IgD-negative memory B cell (primary cell): ENCODE measurements at regions not wholly inside any gene's neighbourhood (a gene's known extent, or its start where the extent isn't known, plus 50 kb on each side); places are given as distances from the start of the nearest gene placed in this dataset.

ENCODE experiments used
- H3K27ac Mint-ChIP-seq, 3 donors: one replicate each; pipeline ENCODE4 v1.8.0; 2020 to 2022; ENCODE audit warnings: mild to moderate bottlenecking in 3 of 3, mixed read lengths in 3 of 3, moderate library complexity in 1 of 3
- H3K27me3 Mint-ChIP-seq: one replicate; pipeline ENCODE4 v1.8.0; 2021; ENCODE audit warnings: mixed read lengths
- H3K36me3 Mint-ChIP-seq: one replicate; pipeline ENCODE4 v1.8.0; 2020; ENCODE audit warnings: mild to moderate bottlenecking, mixed read lengths
- H3K4me1 Mint-ChIP-seq, 3 donors: one replicate each; pipeline ENCODE4 v1.8.0; 2020 to 2022; ENCODE audit warnings: mixed read lengths in 3 of 3, mild to moderate bottlenecking in 1 of 3
- H3K4me3 Mint-ChIP-seq, 4 donors: one replicate each; pipeline ENCODE4 v1.8.0; 2020 to 2022; ENCODE audit warnings: mild to moderate bottlenecking in 4 of 4, mixed read lengths in 4 of 4, moderate library complexity in 3 of 4
- H3K9me3 Mint-ChIP-seq, 3 donors: one replicate each; pipeline ENCODE4 v1.8.0; 2020 to 2021; ENCODE audit warnings: mixed read lengths in 3 of 3, mild to moderate bottlenecking in 1 of 3

- no peaks in the 10 kb centered on the region for H3K36me3 Mint-ChIP-seq
- H3K9me3 Mint-ChIP-seq: peaks cover 0 to 4% (median 2%) of the 10 kb centered on the region in 3 donors
- H3K4me3 Mint-ChIP-seq: no peak overlapping the region
- H3K27me3 Mint-ChIP-seq: peaks cover 10% of the 10 kb centered on the region
- H3K27ac Mint-ChIP-seq: no peak overlapping the region
- peaks cover 4 to 12% (median 6%) of the 10 kb centered on the region in 3 donors for H3K4me1 Mint-ChIP-seq
Measured at GRCh38 chr4:13980317-13981310, 353.1 kb upstream of the BOD1L1 start.

- Mint-ChIP-seq H3K9me3 (peaks cover 0 to 4% (median 2%) of the 10 kb centered on the region in 3 donors), H3K4me1 (peaks cover 4 to 12% (median 6%) of the 10 kb centered on the region in 3 donors), H3K27ac (no peak overlapping the region), H3K36me3 (no peaks in the 10 kb centered on the region), H3K27me3 (peaks cover 10% of the 10 kb centered on the region), H3K4me3 (no peak overlapping the region)
Measured at GRCh38 chr4:13981499-13981898, 354.0 kb upstream of the BOD1L1 start.

GRCh38 chr4:13982010-13982409, 354.5 kb upstream of the BOD1L1 start:
- Mint-ChIP-seq H3K36me3 (no peaks in the 10 kb centered on the region), H3K27me3 (peaks cover 10% of the 10 kb centered on the region), H3K4me1 (peaks cover 4 to 12% (median 6%) of the 10 kb centered on the region in 3 donors), H3K9me3 (peaks cover 0 to 2% (median under 1%) of the 10 kb centered on the region in 3 donors), H3K4me3 (no peak overlapping the region), H3K27ac (no peak overlapping the region)

GRCh38 chr4:13983189-13983790, 355.8 kb upstream of the BOD1L1 start:
- Mint-ChIP-seq H3K4me1 (peaks cover 4 to 12% (median 6%) of the 10 kb centered on the region in 3 donors), H3K27ac (no peak overlapping the region), H3K4me3 (no peak overlapping the region), H3K36me3 (no peaks in the 10 kb centered on the region), H3K9me3 (no peaks in the 10 kb centered on the region), H3K27me3 (peaks cover 10% of the 10 kb centered on the region)

GRCh38 chr4:13984991-13985800, 357.7 kb upstream of the BOD1L1 start:
- Mint-ChIP-seq H3K27ac (peak overlapping the region in 1 of 3 donors; percentile 8), H3K36me3 (no peaks in the 10 kb centered on the region), H3K9me3 (no peaks in the 10 kb centered on the region), H3K4me1 (peaks cover 4 to 12% (median 6%) of the 10 kb centered on the region in 3 donors), H3K4me3 (no peak overlapping the region), H3K27me3 (peaks cover 10% of the 10 kb centered on the region)

GRCh38 chr4:13985837-13986236, 358.3 kb upstream of the BOD1L1 start:
- Mint-ChIP-seq H3K27me3 (peaks cover 10% of the 10 kb centered on the region), H3K9me3 (no peaks in the 10 kb centered on the region), H3K36me3 (no peaks in the 10 kb centered on the region), H3K4me3 (no peak overlapping the region), H3K4me1 (peaks cover 4 to 12% (median 6%) of the 10 kb centered on the region in 3 donors), H3K27ac (peak overlapping the region in 1 of 3 donors; percentile 18)

GRCh38 chr4:13986548-13986947, 359.0 kb upstream of the BOD1L1 start:
- H3K27ac Mint-ChIP-seq: peak overlapping the region in 1 of 3 donors; percentile 18
- H3K4me1 Mint-ChIP-seq: peaks cover 4 to 12% (median 6%) of the 10 kb centered on the region in 3 donors
- H3K9me3 Mint-ChIP-seq: no peaks in the 10 kb centered on the region
- no peak overlapping the region for H3K4me3 Mint-ChIP-seq
- no peaks in the 10 kb centered on the region for H3K36me3 Mint-ChIP-seq
- H3K27me3 Mint-ChIP-seq: peaks cover 8% of the 10 kb centered on the region

- H3K36me3 Mint-ChIP-seq: no peaks in the 10 kb centered on the region
Measured at GRCh38 chr4:13988353-13989305, 361.1 kb upstream of the BOD1L1 start.

GRCh38 chr4:13989501-13989900, 362.0 kb upstream of the BOD1L1 start:
- H3K9me3 Mint-ChIP-seq: no peaks in the 10 kb centered on the region
- H3K4me3 Mint-ChIP-seq: no peak overlapping the region
- no peak overlapping the region for H3K27ac Mint-ChIP-seq
- no peaks in the 10 kb centered on the region for H3K36me3 Mint-ChIP-seq
- H3K27me3 Mint-ChIP-seq: no peaks in the 10 kb centered on the region
- H3K4me1 Mint-ChIP-seq: peaks cover 0 to 1% (median 0%) of the 10 kb centered on the region in 3 donors

More at GRCh38 chr4:13988353-13989305, 361.1 kb upstream of the BOD1L1 start:
- Mint-ChIP-seq H3K4me3 (no peak overlapping the region), H3K27me3 (peaks cover 4% of the 10 kb centered on the region), H3K4me1 (peaks cover 0 to 3% (median 1%) of the 10 kb centered on the region in 3 donors), H3K27ac (no peak overlapping the region), H3K9me3 (no peaks in the 10 kb centered on the region)

GRCh38 chr4:13990596-13991589, 363.4 kb upstream of the BOD1L1 start:
- Mint-ChIP-seq H3K4me1 (no peaks in the 10 kb centered on the region), H3K9me3 (no peaks in the 10 kb centered on the region), H3K27ac (no peak overlapping the region), H3K27me3 (no peaks in the 10 kb centered on the region), H3K4me3 (no peak overlapping the region), H3K36me3 (no peaks in the 10 kb centered on the region)

GRCh38 chr4:13992041-13992440, 364.5 kb upstream of the BOD1L1 start:
- Mint-ChIP-seq H3K27ac (no peak overlapping the region), H3K9me3 (no peaks in the 10 kb centered on the region), H3K36me3 (no peaks in the 10 kb centered on the region), H3K4me1 (no peaks in the 10 kb centered on the region), H3K27me3 (no peaks in the 10 kb centered on the region), H3K4me3 (no peak overlapping the region)

- H3K27me3 Mint-ChIP-seq: no peaks in the 10 kb centered on the region
- H3K27ac Mint-ChIP-seq: no peak overlapping the region
- H3K4me1 Mint-ChIP-seq: no peaks in the 10 kb centered on the region
- H3K9me3 Mint-ChIP-seq: no peaks in the 10 kb centered on the region
- H3K36me3 Mint-ChIP-seq: no peaks in the 10 kb centered on the region
- no peak overlapping the region for H3K4me3 Mint-ChIP-seq
Measured at GRCh38 chr4:13992975-13993520, 365.5 kb upstream of the BOD1L1 start.

GRCh38 chr4:13994016-13994415, 366.5 kb upstream of the BOD1L1 start:
- peaks cover 2% of the 10 kb centered on the region for H3K27me3 Mint-ChIP-seq
- H3K27ac Mint-ChIP-seq: no peak overlapping the region
- H3K9me3 Mint-ChIP-seq: no peaks in the 10 kb centered on the region
- no peaks in the 10 kb centered on the region for H3K36me3 Mint-ChIP-seq
- H3K4me3 Mint-ChIP-seq: no peak overlapping the region
- H3K4me1 Mint-ChIP-seq: no peaks in the 10 kb centered on the region
